Activated naive CD8-positive, alpha-beta T cell treated with anti-CD3 and anti-CD28 coated beads, Interleukin-2, amount 50 U/mL, for 24 hours (primary cell): ENCODE measurements at regions not wholly inside any gene's neighbourhood (a gene's known extent, or its start where the extent isn't known, plus 50 kb on each side); places are given as distances from the start of the nearest gene placed in this dataset.

Experiments
- ATAC-seq: fragments of 150-1000 bp; cut with Tn5 transposase; one replicate; pipeline ENCODE4 v1.10.0; 2021
- DNase-seq: peaks from one replicate; pipeline ENCODE4 v3.0.0; 2021
- H3K27ac Mint-ChIP-seq: one replicate; pipeline ENCODE4 v1.8.0; 2021; ENCODE audit warnings: mild to moderate bottlenecking, mixed read lengths
- H3K27me3 Mint-ChIP-seq: one replicate; pipeline ENCODE4 v1.8.0; 2021; ENCODE audit warnings: mixed read lengths
- H3K36me3 Mint-ChIP-seq: one replicate; pipeline ENCODE4 v1.8.0; 2021; ENCODE audit warnings: low read depth, mixed read lengths
- H3K4me1 Mint-ChIP-seq: one replicate; pipeline ENCODE4 v1.8.0; 2021; ENCODE audit warnings: mixed read lengths
- H3K4me3 Mint-ChIP-seq: one replicate; pipeline ENCODE4 v1.8.0; 2021; ENCODE audit warnings: mild to moderate bottlenecking, moderate library complexity, mixed read lengths
- H3K9me3 Mint-ChIP-seq: one replicate; pipeline ENCODE4 v1.8.0; 2021; ENCODE audit warnings: mixed read lengths

GRCh38 chr20:11844691-11845090 lies 73.0 kb upstream of the BTBD3 start:
- ATAC-seq: no peak
- Mint-ChIP-seq H3K9me3 (peaks cover 11% of the 10 kb centered on the region), H3K4me1 (no peaks in the 10 kb centered on the region), H3K36me3 (no peaks in the 10 kb centered on the region), H3K27me3 (no peaks in the 10 kb centered on the region), H3K27ac (no peak overlapping the region), H3K4me3 (no peak overlapping the region)
- no peak for DNase-seq

GRCh38 chr20:11845340-11845739 lies 72.4 kb upstream of the BTBD3 start:
- Mint-ChIP-seq H3K4me3 (no peak overlapping the region), H3K9me3 (peaks cover 11% of the 10 kb centered on the region), H3K27me3 (no peaks in the 10 kb centered on the region), H3K27ac (no peak overlapping the region), H3K36me3 (no peaks in the 10 kb centered on the region), H3K4me1 (no peaks in the 10 kb centered on the region)
- DNase-seq (no peak), ATAC-seq (no peak)

GRCh38 chr20:11846131-11846530 lies 71.6 kb upstream of the BTBD3 start:
- H3K4me3 Mint-ChIP-seq: no peak overlapping the region
- no peaks in the 10 kb centered on the region for H3K36me3 Mint-ChIP-seq
- no peaks in the 10 kb centered on the region for H3K27me3 Mint-ChIP-seq
- no peak for ATAC-seq
- H3K27ac Mint-ChIP-seq: no peak overlapping the region
- no peak for DNase-seq
- H3K9me3 Mint-ChIP-seq: peaks cover 11% of the 10 kb centered on the region
- H3K4me1 Mint-ChIP-seq: no peaks in the 10 kb centered on the region

DNA sequence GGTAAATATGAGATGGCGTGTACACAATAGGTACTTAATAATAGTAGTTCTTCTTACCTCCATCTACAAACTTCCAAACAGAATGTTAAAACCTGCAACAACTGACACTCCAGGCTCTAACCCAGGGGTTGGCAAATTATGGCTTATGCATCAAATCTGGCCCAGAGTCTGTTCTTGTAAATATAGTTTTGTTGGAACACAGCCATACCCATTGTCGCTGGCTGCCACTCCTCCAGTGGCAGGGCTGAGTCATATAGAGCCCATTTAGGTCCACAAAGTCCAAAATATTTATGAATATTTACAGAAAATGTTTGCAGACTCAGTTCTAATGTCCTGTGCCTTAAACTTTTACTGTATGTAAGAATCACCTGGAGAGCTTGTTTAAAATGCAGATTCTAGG lies 69.9 kb upstream of the BTBD3 start:
- Mint-ChIP-seq H3K4me1 (no peaks in the 10 kb centered on the region), H3K4me3 (no peak overlapping the region), H3K27me3 (no peaks in the 10 kb centered on the region), H3K27ac (no peak overlapping the region), H3K9me3 (peaks cover 11% of the 10 kb centered on the region), H3K36me3 (no peaks in the 10 kb centered on the region)
- ATAC-seq: no peak
- no peak for DNase-seq

DNA sequence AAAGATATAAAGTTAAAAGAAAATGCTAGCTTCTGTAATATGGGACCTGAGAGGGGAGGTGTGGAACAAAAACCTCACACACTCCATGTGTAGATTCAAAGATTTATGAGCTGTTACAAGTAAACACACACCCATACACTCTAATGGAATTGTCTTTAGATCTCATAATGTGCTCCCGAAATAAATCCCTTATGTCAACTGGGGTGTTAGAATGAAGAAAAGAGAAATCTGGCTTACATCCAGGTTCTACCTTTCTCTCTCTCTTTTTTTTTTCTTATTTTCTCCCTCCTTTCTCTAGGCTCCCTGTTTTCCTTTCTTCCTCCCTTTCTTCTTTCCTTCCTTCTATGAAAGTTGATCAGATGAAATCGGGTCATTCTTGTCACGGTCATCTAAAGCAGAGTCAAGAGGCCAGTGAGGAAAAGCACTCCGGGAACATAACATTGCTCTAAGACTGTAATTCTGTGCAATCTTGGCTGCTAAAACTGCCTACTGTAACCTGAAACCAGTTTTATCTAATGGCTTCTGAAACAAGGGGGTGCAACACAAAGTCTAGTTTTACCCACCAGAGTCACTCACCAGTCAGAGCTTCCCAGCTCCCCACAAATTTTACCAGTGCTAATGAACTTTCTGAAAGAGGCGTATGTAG lies 68.3 kb upstream of the BTBD3 start:
- no peak overlapping the region for H3K4me3 Mint-ChIP-seq
- DNase-seq (no peak), ATAC-seq (no peak)
- no peaks in the 10 kb centered on the region for H3K4me1 Mint-ChIP-seq
- no peaks in the 10 kb centered on the region for H3K27me3 Mint-ChIP-seq
- no peaks in the 10 kb centered on the region for H3K36me3 Mint-ChIP-seq
- no peak overlapping the region for H3K27ac Mint-ChIP-seq
- H3K9me3 Mint-ChIP-seq: peaks cover 11% of the 10 kb centered on the region

DNA sequence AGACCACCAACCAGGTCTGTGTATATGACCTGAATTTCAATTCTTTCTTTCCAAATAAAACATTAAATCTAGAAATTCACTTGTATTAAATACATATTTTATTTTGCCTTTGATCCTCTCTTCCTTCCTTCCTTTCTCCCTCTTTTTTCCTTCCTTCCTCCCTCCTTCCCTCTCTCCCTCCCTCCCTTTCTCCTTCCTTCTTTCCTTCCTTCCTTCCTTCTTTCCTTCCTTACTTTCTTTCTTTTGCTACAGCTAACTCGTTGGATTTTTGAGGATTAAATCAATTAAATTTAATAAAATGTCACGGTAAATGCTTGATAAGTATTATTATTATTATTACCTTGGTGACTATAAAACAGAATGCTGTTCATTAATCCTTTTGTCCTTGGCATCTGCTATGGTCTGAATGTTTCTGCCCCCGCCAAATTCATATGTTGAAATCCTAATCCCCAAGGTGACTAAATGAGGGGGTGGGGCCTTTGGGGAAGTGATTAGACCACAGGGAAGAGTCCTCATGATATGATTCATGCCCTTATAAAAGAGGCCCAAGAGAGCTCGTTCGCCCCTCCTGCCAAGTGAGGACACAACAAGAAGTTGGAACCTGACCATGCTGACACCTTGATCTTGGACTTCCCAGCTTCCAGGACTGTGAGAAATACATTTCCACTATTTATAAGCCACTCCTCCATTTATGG lies 67.6 kb upstream of the BTBD3 start:
- ATAC-seq (no peak), DNase-seq (no peak)
- H3K36me3 Mint-ChIP-seq: no peaks in the 10 kb centered on the region
- H3K9me3 Mint-ChIP-seq: peaks cover 12% of the 10 kb centered on the region
- no peak overlapping the region for H3K27ac Mint-ChIP-seq
- H3K4me1 Mint-ChIP-seq: no peaks in the 10 kb centered on the region
- no peaks in the 10 kb centered on the region for H3K27me3 Mint-ChIP-seq
- no peak overlapping the region for H3K4me3 Mint-ChIP-seq

DNA sequence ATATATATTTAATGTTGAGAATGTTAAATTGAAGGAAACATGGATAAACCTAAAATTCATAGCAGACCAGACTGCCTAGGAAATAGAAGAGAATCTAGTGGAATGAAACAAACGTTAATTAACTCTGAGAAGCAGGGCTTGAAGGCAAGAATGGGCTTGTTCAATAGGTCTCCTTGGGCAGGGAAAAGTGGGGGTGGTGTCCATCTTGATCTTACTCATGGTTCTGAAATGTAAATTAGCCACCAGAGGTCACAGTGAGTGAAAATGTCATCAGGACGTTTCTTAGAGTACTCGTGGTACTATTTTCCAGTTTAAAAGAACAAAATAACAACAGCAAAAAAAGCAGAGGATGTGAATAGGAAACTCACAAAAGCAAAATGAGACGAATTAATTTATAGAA lies 66.8 kb upstream of the BTBD3 start:
- no peak overlapping the region for H3K27ac Mint-ChIP-seq
- H3K4me1 Mint-ChIP-seq: no peaks in the 10 kb centered on the region
- DNase-seq: no peak
- H3K4me3 Mint-ChIP-seq: no peak overlapping the region
- H3K9me3 Mint-ChIP-seq: peaks cover 20% of the 10 kb centered on the region
- ATAC-seq: no peak
- no peaks in the 10 kb centered on the region for H3K36me3 Mint-ChIP-seq
- no peaks in the 10 kb centered on the region for H3K27me3 Mint-ChIP-seq

- DNase-seq: no peak
- no peak overlapping the region for H3K4me3 Mint-ChIP-seq
- peaks cover 2% of the 10 kb centered on the region for H3K27me3 Mint-ChIP-seq
- ATAC-seq: no peak
- H3K36me3 Mint-ChIP-seq: no peaks in the 10 kb centered on the region
- H3K9me3 Mint-ChIP-seq: peaks cover 20% of the 10 kb centered on the region
- H3K4me1 Mint-ChIP-seq: no peaks in the 10 kb centered on the region
- no peak overlapping the region for H3K27ac Mint-ChIP-seq
Measured at GRCh38 chr20:11851646-11852045, 66.0 kb upstream of the BTBD3 start.

DNA sequence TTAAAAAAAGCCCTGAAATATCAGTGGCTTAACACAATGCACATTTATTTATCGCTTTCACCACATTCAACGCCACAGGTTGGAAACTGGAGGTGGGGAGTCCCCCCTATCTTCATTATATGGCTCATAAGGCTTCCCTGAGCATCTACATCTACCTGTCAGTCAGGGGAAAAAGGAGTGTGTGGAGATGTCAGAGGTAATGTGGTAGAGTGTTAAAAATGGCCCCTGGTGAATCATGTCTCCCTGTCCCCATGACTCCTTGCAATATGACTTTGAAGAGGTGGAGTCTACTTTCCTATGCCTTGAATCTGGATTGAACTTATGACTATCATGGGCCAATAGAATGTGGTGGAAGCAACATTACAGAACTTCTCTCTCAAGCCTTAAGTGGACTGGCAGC lies 65.5 kb upstream of the BTBD3 start:
- no peak overlapping the region for H3K27ac Mint-ChIP-seq
- DNase-seq: no peak
- peaks cover 19% of the 10 kb centered on the region for H3K9me3 Mint-ChIP-seq
- peak; percentile 68 for ATAC-seq
- no peaks in the 10 kb centered on the region for H3K4me1 Mint-ChIP-seq
- peaks cover 2% of the 10 kb centered on the region for H3K27me3 Mint-ChIP-seq
- no peak overlapping the region for H3K4me3 Mint-ChIP-seq
- H3K36me3 Mint-ChIP-seq: no peaks in the 10 kb centered on the region

DNA sequence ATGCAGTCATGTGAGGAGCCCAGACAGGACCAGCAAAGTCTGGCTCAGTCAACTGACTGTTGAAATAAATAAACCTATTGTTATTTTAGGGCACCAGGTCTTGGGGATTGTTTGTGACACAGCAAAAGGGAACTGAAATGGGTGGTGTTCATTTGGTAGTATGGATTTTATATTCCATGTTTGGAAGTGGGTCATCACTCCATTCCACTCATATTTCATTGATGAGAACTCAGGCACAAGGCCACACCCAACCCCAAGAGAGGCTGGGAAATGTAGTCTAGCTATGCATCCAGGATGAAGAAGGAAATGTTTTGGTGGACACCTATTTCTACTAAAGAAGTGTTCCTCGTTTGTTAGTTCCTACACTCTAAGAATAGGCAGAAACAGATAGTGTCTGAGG lies 64.9 kb upstream of the BTBD3 start:
- DNase-seq: no peak
- H3K27ac Mint-ChIP-seq: no peak overlapping the region
- H3K4me1 Mint-ChIP-seq: no peaks in the 10 kb centered on the region
- no peaks in the 10 kb centered on the region for H3K36me3 Mint-ChIP-seq
- no peak for ATAC-seq
- peaks cover 15% of the 10 kb centered on the region for H3K9me3 Mint-ChIP-seq
- H3K4me3 Mint-ChIP-seq: no peak overlapping the region
- H3K27me3 Mint-ChIP-seq: peaks cover 2% of the 10 kb centered on the region

DNA sequence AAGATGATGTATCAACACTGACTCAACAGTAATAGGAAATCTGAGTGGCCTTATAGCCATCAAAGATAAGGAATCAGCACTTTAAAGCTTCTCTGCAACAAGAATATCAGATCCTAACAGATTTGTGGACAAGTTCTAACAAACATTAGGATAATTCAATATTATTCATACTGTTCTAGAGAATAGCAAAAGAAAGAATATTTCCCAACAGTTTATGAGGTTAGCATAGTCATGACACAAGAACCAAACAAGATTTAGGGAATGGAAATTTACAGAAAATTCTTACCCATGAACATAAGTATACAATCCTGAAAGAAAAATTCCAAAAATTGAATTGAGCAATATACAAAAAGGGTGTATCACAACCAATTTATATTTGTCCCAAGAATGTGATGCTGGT lies 64.3 kb upstream of the BTBD3 start:
- H3K4me3 Mint-ChIP-seq: no peak overlapping the region
- no peaks in the 10 kb centered on the region for H3K4me1 Mint-ChIP-seq
- no peak for DNase-seq
- H3K27me3 Mint-ChIP-seq: peaks cover 2% of the 10 kb centered on the region
- peaks cover 15% of the 10 kb centered on the region for H3K9me3 Mint-ChIP-seq
- no peak for ATAC-seq
- no peaks in the 10 kb centered on the region for H3K36me3 Mint-ChIP-seq
- no peak overlapping the region for H3K27ac Mint-ChIP-seq

GRCh38 chr20:11861479-11861878 lies 56.2 kb upstream of the BTBD3 start:
- no peaks in the 10 kb centered on the region for H3K36me3 Mint-ChIP-seq
- H3K9me3 Mint-ChIP-seq: no peaks in the 10 kb centered on the region
- peaks cover 3% of the 10 kb centered on the region for H3K27me3 Mint-ChIP-seq
- H3K4me3 Mint-ChIP-seq: no peak overlapping the region
- no peak overlapping the region for H3K27ac Mint-ChIP-seq
- H3K4me1 Mint-ChIP-seq: no peaks in the 10 kb centered on the region
- DNase-seq (no peak), ATAC-seq (no peak)

GRCh38 chr20:11867291-11867919 lies 50.3 kb upstream of the BTBD3 start:
- H3K36me3 Mint-ChIP-seq: no peaks in the 10 kb centered on the region
- H3K9me3 Mint-ChIP-seq: peaks cover 7% of the 10 kb centered on the region
- no peak overlapping the region for H3K4me3 Mint-ChIP-seq
- peaks cover 4% of the 10 kb centered on the region for H3K27me3 Mint-ChIP-seq
- no peak for ATAC-seq
- no peaks in the 10 kb centered on the region for H3K4me1 Mint-ChIP-seq
- DNase-seq: no peak
- no peak overlapping the region for H3K27ac Mint-ChIP-seq
